ENCODE measurements at regions not wholly inside any gene's neighbourhood (a gene's known extent, or its start where the extent isn't known, plus 50 kb on each side); places are given as distances from the start of the nearest gene placed in this dataset.

GRCh38 chr22:46054091-46055073, 77.4 kb upstream of the WNT7B start:
- peak; percentile 21 for DNase-seq

GRCh38 chr22:46055181-46055875, 78.4 kb upstream of the WNT7B start:
- DNase-seq: no peak

GRCh38 chr22:46055911-46056545, 79.1 kb upstream of the WNT7B start:
- DNase-seq: no peak

- DNase-seq: no peak
Observed at GRCh38 chr22:46056546-46057245, 79.7 kb upstream of the WNT7B start.

- DNase-seq: no peak
Observed at GRCh38 chr22:46057246-46058090, 80.5 kb upstream of the WNT7B start.

GRCh38 chr22:46058091-46058420, 81.1 kb upstream of the WNT7B start:
- peak; percentile 17 for DNase-seq

- DNase-seq: no peak
Observed at GRCh38 chr22:46058591-46059519, 81.9 kb upstream of the WNT7B start.

- no peak for DNase-seq
Observed at GRCh38 chr22:46060292-46061123, 83.5 kb upstream of the WNT7B start.

GRCh38 chr22:46061124-46061500, 84.2 kb upstream of the WNT7B start:
- DNase-seq: no peak

GRCh38 chr22:46061501-46062231, 84.7 kb upstream of the WNT7B start:
- DNase-seq: no peak

- DNase-seq: no peak
Observed at GRCh38 chr22:46062232-46062615, 85.3 kb upstream of the WNT7B start.

GRCh38 chr22:46062971-46063631, 86.1 kb upstream of the WNT7B start:
- no peak for DNase-seq

- no peak for DNase-seq
Observed at GRCh38 chr22:46063846-46064227, 86.5 kb upstream of the PPARA start.

GRCh38 chr22:46064228-46064965, 85.9 kb upstream of the PPARA start:
- DNase-seq: no peak

GRCh38 chr22:46064966-46065666, 85.2 kb upstream of the PPARA start:
- DNase-seq: no peak

- no peak for DNase-seq
Observed at GRCh38 chr22:46065691-46066454, 84.5 kb upstream of the PPARA start.

- DNase-seq: no peak
Observed at GRCh38 chr22:46066691-46067090, 83.6 kb upstream of the PPARA start.
